Uterus (tissue), 2 donors: ENCODE measurements at regions not wholly inside any gene's neighbourhood (a gene's known extent, or its start where the extent isn't known, plus 50 kb on each side); places are given as distances from the start of the nearest gene placed in this dataset.

Experiments
- CTCF ChIP-seq, 4 experiments: fragments of 200-600 bp in 2 of 4; fragments of 450-650 bp in 2 of 4; sonication (generic) in 2 of 4; IDR thresholded peaks; one replicate each; pipeline ENCODE4 v1.5.1; 2016 to 2019; ENCODE audit warnings: antibody characterized with exemption in 4 of 4, mild to moderate bottlenecking in 2 of 4, moderate library complexity in 1 of 4
- POLR2A ChIP-seq, 2 donors: fragments of 450-650 bp; IDR thresholded peaks; one replicate each; pipeline ENCODE4 v1.6.1; 2016; ENCODE audit warnings: antibody characterized with exemption in 2 of 2, mild to moderate bottlenecking in 1 of 2, moderate library complexity in 1 of 2

GRCh38 chr2:228840113-228840742 lies 430.9 kb downstream of the PID1 start:
- no peak for TF ChIP-seq POLR2A (IDR thresholded peaks at IDR 0.05)
- TF ChIP-seq CTCF (IDR thresholded peaks at IDR 0.05), result no peak
